ENCODE measurements at regions not wholly inside any gene's neighbourhood (a gene's known extent, or its start where the extent isn't known, plus 50 kb on each side); places are given as distances from the start of the nearest gene placed in this dataset.

DNA sequence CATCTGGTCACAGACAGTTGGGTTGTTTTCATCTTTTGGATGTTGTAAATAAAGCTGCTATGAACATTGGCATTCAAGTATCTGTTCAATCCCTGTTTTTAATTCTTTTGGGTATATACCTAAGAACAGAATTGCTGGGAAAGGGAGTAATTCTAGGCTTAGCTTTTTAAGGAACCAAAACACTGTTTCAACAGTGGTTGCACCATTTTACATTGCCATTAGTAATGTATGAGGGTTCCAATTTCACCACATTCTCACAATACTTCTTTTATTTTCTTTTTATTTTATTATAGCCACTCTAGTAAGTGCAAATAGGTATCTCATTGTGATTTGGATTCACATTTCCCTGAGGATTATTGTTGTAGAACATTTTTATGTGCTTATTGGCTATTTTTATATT is 108.9 kb upstream of the GLS start:
- Histone ChIP-seq H2BK15ac (ENCODE audit: low read depth, poor library complexity, severe bottlenecking) (no peak overlapping the region), H3K9me3 (ENCODE audit: control insufficient read depth, low read length) (no peaks in the 10 kb centered on the region), H3K18ac (ENCODE audit: low read depth in 1 of 2, low read length in 2 of 2) (no peak overlapping the region), H3K9ac (ENCODE audit: low read length) (no peak overlapping the region), H3K27me3 (ENCODE audit: control insufficient read depth in 1 of 2, insufficient read depth in 1 of 2, low read length in 2 of 2) (no peaks in the 10 kb centered on the region), H4K91ac (ENCODE audit: low read length) (no peak overlapping the region), H3K4me2 (ENCODE audit: low read length, poor library complexity, severe bottlenecking) (no peak overlapping the region), H3K4ac (ENCODE audit: low read depth in 1 of 2, low read length in 2 of 2) (no peak overlapping the region), H2BK120ac (ENCODE audit: low read depth, low read length) (no peak overlapping the region), H3K4me3 (ENCODE audit: insufficient read depth in 1 of 2, low read depth in 1 of 2, low read length in 2 of 2) (no peak overlapping the region), H3K4me1 (ENCODE audit: control insufficient read depth, insufficient read depth, low read depth, low read length) (no peaks in the 10 kb centered on the region), H4K8ac (ENCODE audit: low read length) (no peak overlapping the region), H3K23ac (ENCODE audit: low read length in 2 of 2) (no peak overlapping the region), H2AK5ac (ENCODE audit: low read length, severe bottlenecking) (no peak overlapping the region), H3K79me1 (replicated peaks; ENCODE audit: low read length, poor library complexity, severe bottlenecking) (no peaks in the 10 kb centered on the region), H3K14ac (ENCODE audit: low read length in 2 of 2) (no peak overlapping the region), H3K36me3 (ENCODE audit: control insufficient read depth in 1 of 2, insufficient read depth in 2 of 2, low read depth in 1 of 2, low read length in 2 of 2) (no peaks in the 10 kb centered on the region), H2BK5ac (ENCODE audit: low read depth, low read length, poor library complexity, severe bottlenecking) (no peak overlapping the region), H3K27ac (ENCODE audit: low read length, poor library complexity, severe bottlenecking) (no peak overlapping the region), H2BK12ac (ENCODE audit: low read length in 2 of 2) (no peak overlapping the region), H2AFZ (ENCODE audit: low read depth, low read length) (no peak overlapping the region)
- DNase-seq: no peak

DNA sequence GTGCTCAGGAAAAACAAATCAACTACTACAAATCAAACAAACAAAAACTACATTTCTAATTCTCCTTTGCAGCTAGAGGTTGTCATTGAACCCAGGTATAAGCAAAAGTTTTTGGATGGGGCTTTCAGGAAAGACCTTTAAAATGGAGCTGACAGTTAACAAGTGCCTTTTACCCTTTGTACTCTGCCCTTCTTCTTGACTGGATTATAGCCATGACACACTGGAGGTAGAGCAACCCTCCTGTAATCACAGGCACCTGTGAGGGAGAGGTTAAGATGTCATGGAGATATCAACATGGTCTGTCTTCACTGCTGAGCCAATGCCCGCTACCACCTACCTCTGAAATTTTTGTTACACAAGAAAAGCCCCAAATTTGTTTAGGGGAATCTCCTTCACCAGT is 100.0 kb upstream of the GLS start:
- no peak overlapping the region for H3K18ac ChIP-seq (ENCODE audit: low read depth in 1 of 2, low read length in 2 of 2)
- no peaks in the 10 kb centered on the region for H3K79me1 ChIP-seq (replicated peaks; ENCODE audit: low read length, poor library complexity, severe bottlenecking)
- H4K91ac ChIP-seq (ENCODE audit: low read length): no peak overlapping the region
- peaks cover 8% of the 10 kb centered on the region for H3K9me3 ChIP-seq (ENCODE audit: control insufficient read depth, low read length)
- no peak overlapping the region for H3K4me3 ChIP-seq (ENCODE audit: insufficient read depth in 1 of 2, low read depth in 1 of 2, low read length in 2 of 2)
- peaks cover 0 to 3% of the 10 kb centered on the region in 2 experiments for H3K27me3 ChIP-seq (ENCODE audit: control insufficient read depth in 1 of 2, insufficient read depth in 1 of 2, low read length in 2 of 2)
- no peak for DNase-seq
- WGBS: 100% methylated on average over 1 of the region's 1 CpG
- no peaks in the 10 kb centered on the region for H3K4me1 ChIP-seq (ENCODE audit: control insufficient read depth, insufficient read depth, low read depth, low read length)
- no peak overlapping the region for H3K27ac ChIP-seq (ENCODE audit: low read length, poor library complexity, severe bottlenecking)
- H2AFZ ChIP-seq (ENCODE audit: low read depth, low read length): no peak overlapping the region
- H3K4me2 ChIP-seq (ENCODE audit: low read length, poor library complexity, severe bottlenecking): no peak overlapping the region
- H2BK15ac ChIP-seq (ENCODE audit: low read depth, poor library complexity, severe bottlenecking): no peak overlapping the region
- no peak overlapping the region for H4K8ac ChIP-seq (ENCODE audit: low read length)
- H3K14ac ChIP-seq (ENCODE audit: low read length in 2 of 2): no peak overlapping the region
- no peak overlapping the region for H2BK120ac ChIP-seq (ENCODE audit: low read depth, low read length)
- H2BK5ac ChIP-seq (ENCODE audit: low read depth, low read length, poor library complexity, severe bottlenecking): no peak overlapping the region
- no peaks in the 10 kb centered on the region for H3K36me3 ChIP-seq (ENCODE audit: control insufficient read depth in 1 of 2, insufficient read depth in 2 of 2, low read depth in 1 of 2, low read length in 2 of 2)
- no peak overlapping the region for H2BK12ac ChIP-seq (ENCODE audit: low read length in 2 of 2)
- no peak overlapping the region for H3K9ac ChIP-seq (ENCODE audit: low read length)
- H2AK5ac ChIP-seq (ENCODE audit: low read length, severe bottlenecking): no peak overlapping the region
- no peak overlapping the region for H3K23ac ChIP-seq (ENCODE audit: low read length in 2 of 2)
- H3K4ac ChIP-seq (ENCODE audit: low read depth in 1 of 2, low read length in 2 of 2): no peak overlapping the region

DNA sequence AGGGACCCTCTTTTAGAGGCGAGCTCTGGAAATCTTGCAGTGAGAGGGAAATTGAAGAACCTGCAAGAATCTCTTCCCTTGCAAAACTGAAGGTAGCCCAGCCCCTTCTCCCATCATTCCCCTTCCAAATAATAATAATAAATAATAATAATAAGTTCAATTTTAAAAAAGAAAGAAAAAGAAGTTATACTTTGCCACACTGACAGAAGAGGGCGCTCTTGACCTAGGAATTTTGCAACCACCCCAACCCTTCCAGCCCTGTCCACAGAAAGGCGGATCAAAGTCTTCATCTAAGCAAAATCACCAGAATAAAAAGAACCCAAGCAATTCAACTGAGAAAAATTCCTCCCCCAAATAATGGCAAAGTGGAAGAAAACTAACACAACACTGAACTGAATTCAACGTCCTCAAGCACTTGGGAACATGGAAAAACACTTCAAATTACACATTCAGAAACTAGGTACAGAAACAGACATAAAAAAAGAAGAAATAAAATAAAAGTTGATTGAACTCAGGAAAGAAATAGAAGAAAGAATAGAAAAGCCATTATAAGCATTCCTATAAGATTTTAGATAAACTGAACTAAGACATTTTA is 98.9 kb upstream of the GLS start:
- WGBS: 4% methylated on average over 2 of the region's 4 CpGs
- Histone ChIP-seq H3K9me3 (ENCODE audit: control insufficient read depth, low read length) (peaks cover 8% of the 10 kb centered on the region), H3K4me1 (ENCODE audit: control insufficient read depth, insufficient read depth, low read depth, low read length) (peaks cover 1% of the 10 kb centered on the region), H3K4me3 (ENCODE audit: insufficient read depth in 1 of 2, low read depth in 1 of 2, low read length in 2 of 2) (no peak overlapping the region), H3K18ac (ENCODE audit: low read depth in 1 of 2, low read length in 2 of 2) (no peak overlapping the region), H3K36me3 (ENCODE audit: control insufficient read depth in 1 of 2, insufficient read depth in 2 of 2, low read depth in 1 of 2, low read length in 2 of 2) (no peaks in the 10 kb centered on the region), H3K9ac (ENCODE audit: low read length) (no peak overlapping the region), H2AFZ (ENCODE audit: low read depth, low read length) (no peak overlapping the region), H4K8ac (ENCODE audit: low read length) (no peak overlapping the region), H3K14ac (ENCODE audit: low read length in 2 of 2) (no peak overlapping the region), H3K27ac (ENCODE audit: low read length, poor library complexity, severe bottlenecking) (no peak overlapping the region), H3K27me3 (ENCODE audit: control insufficient read depth in 1 of 2, insufficient read depth in 1 of 2, low read length in 2 of 2) (peaks cover 0 to 3% of the 10 kb centered on the region in 2 experiments), H2BK5ac (ENCODE audit: low read depth, low read length, poor library complexity, severe bottlenecking) (no peak overlapping the region), H3K23ac (ENCODE audit: low read length in 2 of 2) (no peak overlapping the region), H3K79me1 (replicated peaks; ENCODE audit: low read length, poor library complexity, severe bottlenecking) (no peaks in the 10 kb centered on the region), H3K4me2 (ENCODE audit: low read length, poor library complexity, severe bottlenecking) (no peak overlapping the region), H2BK120ac (ENCODE audit: low read depth, low read length) (no peak overlapping the region), H4K91ac (ENCODE audit: low read length) (no peak overlapping the region), H3K4ac (ENCODE audit: low read depth in 1 of 2, low read length in 2 of 2) (no peak overlapping the region), H2AK5ac (ENCODE audit: low read length, severe bottlenecking) (no peak overlapping the region), H2BK15ac (ENCODE audit: low read depth, poor library complexity, severe bottlenecking) (no peak overlapping the region), H2BK12ac (ENCODE audit: low read length in 2 of 2) (no peak overlapping the region)
- peak; percentile 66 for DNase-seq

DNA sequence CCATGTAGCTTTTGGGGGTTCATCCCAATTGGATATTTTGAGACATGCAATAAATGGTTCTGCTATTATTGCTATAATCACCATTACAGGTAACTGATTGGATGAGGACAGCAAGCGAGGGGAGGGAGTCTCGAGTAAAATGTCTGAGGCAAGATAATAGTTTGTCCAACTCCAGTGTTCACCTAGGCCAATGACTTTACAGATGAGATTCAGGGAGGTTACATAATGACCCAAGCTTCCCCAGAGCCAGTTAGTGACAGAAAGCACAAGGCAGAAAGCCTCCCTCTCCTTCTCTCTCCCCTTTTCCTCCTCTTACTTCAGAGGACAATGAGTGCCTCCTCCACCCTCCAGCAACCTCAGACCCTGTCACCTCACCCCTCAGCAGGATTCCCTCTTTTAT is 98.4 kb upstream of the GLS start:
- no peak overlapping the region for H2BK12ac ChIP-seq (ENCODE audit: low read length in 2 of 2)
- H3K4me2 ChIP-seq (ENCODE audit: low read length, poor library complexity, severe bottlenecking): no peak overlapping the region
- peaks cover 8% of the 10 kb centered on the region for H3K9me3 ChIP-seq (ENCODE audit: control insufficient read depth, low read length)
- no peak overlapping the region for H4K8ac ChIP-seq (ENCODE audit: low read length)
- H3K23ac ChIP-seq (ENCODE audit: low read length in 2 of 2): no peak overlapping the region
- no peak overlapping the region for H2AFZ ChIP-seq (ENCODE audit: low read depth, low read length)
- H3K79me1 ChIP-seq (replicated peaks; ENCODE audit: low read length, poor library complexity, severe bottlenecking): no peaks in the 10 kb centered on the region
- no peak for DNase-seq
- H2AK5ac ChIP-seq (ENCODE audit: low read length, severe bottlenecking): peak overlapping the region; percentile 15
- H2BK5ac ChIP-seq (ENCODE audit: low read depth, low read length, poor library complexity, severe bottlenecking): no peak overlapping the region
- H3K14ac ChIP-seq (ENCODE audit: low read length in 2 of 2): no peak overlapping the region
- peak overlapping the region in 1 of 2 experiments; percentile 10 for H3K4ac ChIP-seq (ENCODE audit: low read depth in 1 of 2, low read length in 2 of 2)
- no peak overlapping the region for H2BK15ac ChIP-seq (ENCODE audit: low read depth, poor library complexity, severe bottlenecking)
- H3K4me1 ChIP-seq (ENCODE audit: control insufficient read depth, insufficient read depth, low read depth, low read length): peaks cover 1% of the 10 kb centered on the region
- 100% methylated on average over 2 of the region's 2 CpGs for WGBS
- H4K91ac ChIP-seq (ENCODE audit: low read length): peak overlapping the region; percentile 7
- no peak overlapping the region for H3K27ac ChIP-seq (ENCODE audit: low read length, poor library complexity, severe bottlenecking)
- peaks cover 0 to 3% of the 10 kb centered on the region in 2 experiments for H3K27me3 ChIP-seq (ENCODE audit: control insufficient read depth in 1 of 2, insufficient read depth in 1 of 2, low read length in 2 of 2)
- no peak overlapping the region for H3K9ac ChIP-seq (ENCODE audit: low read length)
- no peaks in the 10 kb centered on the region for H3K36me3 ChIP-seq (ENCODE audit: control insufficient read depth in 1 of 2, insufficient read depth in 2 of 2, low read depth in 1 of 2, low read length in 2 of 2)
- no peak overlapping the region for H3K4me3 ChIP-seq (ENCODE audit: insufficient read depth in 1 of 2, low read depth in 1 of 2, low read length in 2 of 2)
- H2BK120ac ChIP-seq (ENCODE audit: low read depth, low read length): no peak overlapping the region
- H3K18ac ChIP-seq (ENCODE audit: low read depth in 1 of 2, low read length in 2 of 2): no peak overlapping the region

Data from mesenchymal stem cell (in vitro differentiated cells and primary cell).